Glutamatergic neuron (in vitro differentiated cells): ENCODE measurements at regions not wholly inside any gene's neighbourhood (a gene's known extent, or its start where the extent isn't known, plus 50 kb on each side); places are given as distances from the start of the nearest gene placed in this dataset.

ENCODE experiments used
- DNase-seq: peaks from one replicate; pipeline ENCODE4 v3.0.0; 2022
- H3K27ac Mint-ChIP-seq: one replicate; pipeline ENCODE4 v1.8.0; 2020; ENCODE audit warnings: mild to moderate bottlenecking, mixed read lengths, inconsistent platforms; ENCODE audit not compliant: unreplicated experiment
- H3K27me3 Mint-ChIP-seq: one replicate; pipeline ENCODE4 v1.8.0; 2020; ENCODE audit warnings: mild to moderate bottlenecking, moderate library complexity, mixed read lengths, inconsistent platforms; ENCODE audit not compliant: unreplicated experiment
- H3K36me3 Mint-ChIP-seq: one replicate; pipeline ENCODE4 v1.8.0; 2020; ENCODE audit warnings: mild to moderate bottlenecking, mixed read lengths, inconsistent platforms; ENCODE audit not compliant: unreplicated experiment
- H3K4me1 Mint-ChIP-seq: one replicate; pipeline ENCODE4 v1.8.0; 2020; ENCODE audit warnings: mild to moderate bottlenecking, low read depth, mixed read lengths, inconsistent platforms; ENCODE audit not compliant: unreplicated experiment
- H3K4me3 Mint-ChIP-seq: one replicate; pipeline ENCODE4 v1.8.0; 2020; ENCODE audit warnings: mild to moderate bottlenecking, mixed read lengths, inconsistent platforms; ENCODE audit not compliant: unreplicated experiment
- H3K9me3 Mint-ChIP-seq: one replicate; pipeline ENCODE4 v1.8.0; 2020; ENCODE audit warnings: mild to moderate bottlenecking, moderate library complexity, mixed read lengths, inconsistent platforms; ENCODE audit not compliant: unreplicated experiment
- CTCF ChIP-seq: fragments of 200-600 bp; sonication (generic); IDR thresholded peaks from one replicate; pipeline ENCODE4 v1.5.0; 2021; ENCODE audit not compliant: partially characterized antibody, unreplicated experiment

GRCh38 chr5:26690511-26690910 is 347.9 kb downstream of the CDH9 start:
- no peak for TF ChIP-seq CTCF

GRCh38 chr5:26681861-26682260 is 356.5 kb downstream of the CDH9 start:
- Mint-ChIP-seq H3K9me3 (no peaks in the 10 kb centered on the region), H3K27me3 (no peaks in the 10 kb centered on the region), H3K4me1 (no peaks in the 10 kb centered on the region), H3K36me3 (peaks cover 11% of the 10 kb centered on the region), H3K27ac (no peak overlapping the region), H3K4me3 (no peak overlapping the region)
- DNase-seq, result no peak
- TF ChIP-seq CTCF, result no peak

More at GRCh38 chr5:26690511-26690910, 347.9 kb downstream of the CDH9 start:
- no peak for DNase-seq
- Mint-ChIP-seq H3K4me1 (no peaks in the 10 kb centered on the region), H3K4me3 (no peak overlapping the region), H3K36me3 (no peaks in the 10 kb centered on the region), H3K9me3 (no peaks in the 10 kb centered on the region), H3K27me3 (no peaks in the 10 kb centered on the region), H3K27ac (peak overlapping the region; percentile 19)

GRCh38 chr5:26674846-26675245 is 363.5 kb downstream of the CDH9 start:
- no peaks in the 10 kb centered on the region for H3K27me3 Mint-ChIP-seq
- no peak for TF ChIP-seq CTCF
- H3K9me3 Mint-ChIP-seq, result no peaks in the 10 kb centered on the region
- H3K4me3 Mint-ChIP-seq, result no peak overlapping the region
- DNase-seq, result no peak
- H3K36me3 Mint-ChIP-seq, result no peaks in the 10 kb centered on the region
- no peaks in the 10 kb centered on the region for H3K4me1 Mint-ChIP-seq
- no peak overlapping the region for H3K27ac Mint-ChIP-seq

- no peak overlapping the region for H3K4me3 Mint-ChIP-seq
- DNase-seq, result no peak
- no peaks in the 10 kb centered on the region for H3K9me3 Mint-ChIP-seq
- H3K36me3 Mint-ChIP-seq, result no peaks in the 10 kb centered on the region
- TF ChIP-seq CTCF, result no peak
- H3K27me3 Mint-ChIP-seq, result no peaks in the 10 kb centered on the region
- no peak overlapping the region for H3K27ac Mint-ChIP-seq
- no peaks in the 10 kb centered on the region for H3K4me1 Mint-ChIP-seq
These were observed 368.9 kb downstream of the CDH9 start for GRCh38 chr5:26669523-26669922.

GRCh38 chr5:26669031-26669430 is 369.4 kb downstream of the CDH9 start:
- no peaks in the 10 kb centered on the region for H3K36me3 Mint-ChIP-seq
- no peak for TF ChIP-seq CTCF
- no peaks in the 10 kb centered on the region for H3K9me3 Mint-ChIP-seq

More at GRCh38 chr5:26669031-26669430, 369.4 kb downstream of the CDH9 start:
- Mint-ChIP-seq H3K27ac (no peak overlapping the region), H3K4me3 (no peak overlapping the region), H3K27me3 (no peaks in the 10 kb centered on the region), H3K4me1 (no peaks in the 10 kb centered on the region)
- no peak for DNase-seq
